Right lobe of liver (tissue), 6 donors: ENCODE measurements at regions not wholly inside any gene's neighbourhood (a gene's known extent, or its start where the extent isn't known, plus 50 kb on each side); places are given as distances from the start of the nearest gene placed in this dataset.
A peak's percentile ranks its signal among the peaks of the same experiment; 100 is the strongest.

Source experiments
- ATAC-seq, 4 donors: fragments of 200-7000 bp; cut with Tn5 transposase; one replicate each; pipeline ENCODE4 v1.9.1; 2020; ENCODE audit warnings: mild to moderate bottlenecking in 4 of 4, moderate library complexity in 4 of 4
- DNase-seq, 3 donors: peaks; one replicate each; pipeline ENCODE4 v3.0.0-alpha.2; 2020
- H3K27ac ChIP-seq, 3 donors: fragments of 200-600 bp; one replicate each; pipeline ENCODE4 v1.8.0; 2022
- H3K27me3 ChIP-seq, 2 donors: fragments of 200-600 bp; one replicate each; pipeline ENCODE4 v1.8.0; 2022
- H3K36me3 ChIP-seq, 4 donors: fragments of 200-600 bp; sonication (generic) in 1 of 4; one replicate each; pipeline versions ENCODE4 v1.5.1 to v1.8.0; 2017 to 2022; ENCODE audit warnings: control low read depth in 1 of 4
- H3K4me1 ChIP-seq, 4 donors: fragments of 200-600 bp; sonication (generic) in 1 of 4; one replicate each; pipeline versions ENCODE4 v1.5.1 to v1.8.0; 2017 to 2022; ENCODE audit warnings: control low read depth in 1 of 4
- H3K4me3 ChIP-seq, 3 donors: fragments of 200-600 bp; one replicate each; pipeline ENCODE4 v1.8.0; 2022
- H3K9me3 ChIP-seq, 4 donors: fragments of 200-600 bp; sonication (generic) in 1 of 4; one replicate each; pipeline versions ENCODE4 v1.5.1 to v1.8.0; 2017 to 2022; ENCODE audit warnings: control low read depth in 1 of 4
- POLR2A ChIP-seq: fragments of 450-650 bp; IDR thresholded peaks from one replicate; pipeline ENCODE4 v1.6.1; 2017; ENCODE audit warnings: antibody characterized with exemption, mild to moderate bottlenecking
- WGBS: methylation state at CpG from one replicate; pipeline ENCODE4 v1.1.6; 2018; ENCODE audit warnings: low coverage, low lambda C conversion rate; ENCODE audit not compliant: insufficient coverage; ENCODE audit errors: missing lambda C conversion rate; 5-methylcytosine and 5-hydroxymethylcytosine counted together
- intact Hi-C, 2 donors: fragments of 100-400 bp; cut with DNase I; formaldehyde crosslinking; loops; one replicate each; pipeline versions ENCODE4 v1.11.2 to v1.14.1; 2022
- TF ChIP-seq, protein P1 (sequence below), 4 donors: fragments of 200-600 bp in 3 of 4; fragments of 450-650 bp in 1 of 4; IDR thresholded peaks; one replicate each; pipeline versions ENCODE4 v1.5.1 to v1.8.0; 2016 to 2022; ENCODE audit warnings: antibody characterized with exemption in 4 of 4, mild to moderate bottlenecking in 2 of 4
- donor health status: DM: no; HTN: yes; CAD: no.
- donor health status: DM: no; HTN: no; CAD: no.
- donor health status: DM: no; HTN: no; CAD: no.
- donor health status: DM: no; HTN: yes; CAD: no.
- donor health status: DM: no; HTN: yes; CAD: no.

DNA sequence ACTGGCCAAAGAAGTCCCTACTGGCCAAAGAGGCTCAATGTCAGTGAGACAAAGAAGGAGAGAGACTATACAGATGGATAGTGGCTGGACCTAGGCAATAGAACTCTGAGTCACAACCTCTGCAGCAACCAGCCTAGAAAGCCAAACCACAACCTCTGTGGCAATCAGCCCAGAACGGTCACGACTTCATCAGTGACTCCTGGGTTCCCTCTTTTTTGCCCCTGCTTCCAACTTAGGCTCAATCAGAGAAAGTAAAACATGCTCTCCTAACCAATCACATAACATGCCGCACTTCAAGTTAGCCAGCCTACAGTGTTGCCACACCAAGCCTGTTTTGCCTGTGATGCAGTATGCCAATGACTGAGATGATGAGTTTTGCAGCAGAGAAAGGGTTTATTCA lies 203.4 kb downstream of the ANAPC10 start:
- Histone ChIP-seq H3K27me3 (no peaks in the 10 kb centered on the region), H3K27ac (no peak overlapping the region), H3K9me3 (no peaks in the 10 kb centered on the region), H3K36me3 (no peaks in the 10 kb centered on the region), H3K4me3 (no peak overlapping the region), H3K4me1 (no peaks in the 10 kb centered on the region)
- DNase-seq: no peak
- TF ChIP-seq, protein P1, sequence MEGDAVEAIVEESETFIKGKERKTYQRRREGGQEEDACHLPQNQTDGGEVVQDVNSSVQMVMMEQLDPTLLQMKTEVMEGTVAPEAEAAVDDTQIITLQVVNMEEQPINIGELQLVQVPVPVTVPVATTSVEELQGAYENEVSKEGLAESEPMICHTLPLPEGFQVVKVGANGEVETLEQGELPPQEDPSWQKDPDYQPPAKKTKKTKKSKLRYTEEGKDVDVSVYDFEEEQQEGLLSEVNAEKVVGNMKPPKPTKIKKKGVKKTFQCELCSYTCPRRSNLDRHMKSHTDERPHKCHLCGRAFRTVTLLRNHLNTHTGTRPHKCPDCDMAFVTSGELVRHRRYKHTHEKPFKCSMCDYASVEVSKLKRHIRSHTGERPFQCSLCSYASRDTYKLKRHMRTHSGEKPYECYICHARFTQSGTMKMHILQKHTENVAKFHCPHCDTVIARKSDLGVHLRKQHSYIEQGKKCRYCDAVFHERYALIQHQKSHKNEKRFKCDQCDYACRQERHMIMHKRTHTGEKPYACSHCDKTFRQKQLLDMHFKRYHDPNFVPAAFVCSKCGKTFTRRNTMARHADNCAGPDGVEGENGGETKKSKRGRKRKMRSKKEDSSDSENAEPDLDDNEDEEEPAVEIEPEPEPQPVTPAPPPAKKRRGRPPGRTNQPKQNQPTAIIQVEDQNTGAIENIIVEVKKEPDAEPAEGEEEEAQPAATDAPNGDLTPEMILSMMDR (IDR thresholded peaks at IDR 0.05): no peak
- TF ChIP-seq POLR2A: no peak
- WGBS: 55% methylated on average over 3 of the region's 3 CpGs
- intact Hi-C loops: no loop called here
- ATAC-seq: peak in 1 of 4 donors; percentile 12

DNA sequence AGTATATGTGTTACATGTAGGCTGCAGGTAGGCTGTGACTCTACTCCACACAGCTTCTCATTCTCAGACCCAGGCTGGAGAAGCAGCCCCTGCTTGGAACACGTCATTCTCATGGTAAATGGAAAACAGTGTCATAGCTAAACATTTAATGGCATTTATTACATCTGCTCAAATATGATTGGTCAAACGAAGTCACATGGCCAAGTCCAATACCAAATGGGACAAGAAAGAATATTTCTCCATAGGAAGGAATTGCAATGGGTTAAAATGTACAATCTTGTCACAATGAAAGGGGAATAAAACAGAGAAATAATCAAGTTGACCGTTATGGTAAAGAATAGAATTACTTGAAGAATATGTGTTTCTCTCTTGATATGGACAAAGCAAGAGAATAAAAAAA lies 198.6 kb downstream of the ANAPC10 start:
- TF ChIP-seq, protein P1 (IDR thresholded peaks at IDR 0.05): no peak
- no peak for TF ChIP-seq POLR2A
- ATAC-seq: no peak
- Histone ChIP-seq H3K4me3 (no peak overlapping the region), H3K4me1 (no peaks in the 10 kb centered on the region), H3K9me3 (no peaks in the 10 kb centered on the region), H3K36me3 (no peaks in the 10 kb centered on the region), H3K27ac (no peak overlapping the region), H3K27me3 (no peaks in the 10 kb centered on the region)
- 53% methylated on average over 3 of the region's 3 CpGs for WGBS
- no peak for DNase-seq
- intact Hi-C loops: no loop called here

DNA sequence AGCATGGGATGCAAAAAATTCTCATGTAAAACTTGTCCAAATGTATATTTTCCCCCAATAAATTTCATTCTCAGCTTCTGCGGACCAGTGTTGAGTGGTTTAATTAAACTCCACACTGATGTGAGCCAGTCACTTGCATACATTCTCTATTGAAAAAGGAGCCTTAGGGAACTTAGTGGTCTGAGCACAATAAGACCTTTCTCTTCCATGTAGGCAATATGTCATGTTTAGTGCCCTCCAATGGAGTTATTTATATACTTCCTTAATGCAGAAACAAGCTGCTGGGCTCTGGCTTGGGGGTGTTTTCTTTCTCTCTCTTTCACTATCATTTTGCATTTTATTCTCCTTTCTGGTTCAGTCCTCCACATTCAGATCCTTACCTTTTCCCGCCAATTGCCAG lies 196.9 kb downstream of the ANAPC10 start:
- TF ChIP-seq POLR2A: no peak
- TF ChIP-seq, protein P1 (IDR thresholded peaks at IDR 0.05): no peak
- intact Hi-C loops: no loop called here
- Histone ChIP-seq H3K27ac (no peak overlapping the region), H3K27me3 (no peaks in the 10 kb centered on the region), H3K9me3 (no peaks in the 10 kb centered on the region), H3K4me1 (no peaks in the 10 kb centered on the region), H3K4me3 (no peak overlapping the region), H3K36me3 (no peaks in the 10 kb centered on the region)
- no peak for ATAC-seq
- WGBS: 74% methylated on average over 2 of the region's 2 CpGs
- no peak for DNase-seq

DNA sequence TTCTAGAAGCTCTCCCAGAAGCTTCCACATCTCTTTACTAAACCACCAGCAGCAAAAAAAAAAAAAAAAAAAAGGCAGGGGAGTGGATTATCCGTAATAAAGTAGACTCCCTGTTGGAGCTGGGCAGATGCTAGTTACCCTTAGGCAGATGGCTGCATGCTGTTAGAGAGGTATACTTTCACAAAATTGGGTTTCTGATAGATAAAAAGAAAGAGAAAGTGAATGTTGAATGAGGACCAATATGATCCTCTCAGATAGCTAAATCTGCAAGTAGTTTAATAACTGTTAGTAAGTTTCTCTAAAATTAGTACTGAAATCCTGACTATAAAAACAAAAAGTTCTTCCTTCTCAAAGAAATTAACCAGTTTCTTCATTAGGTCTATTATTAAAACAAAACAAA lies 195.4 kb downstream of the ANAPC10 start:
- ATAC-seq: no peak
- no peak overlapping the region for H3K4me3 ChIP-seq
- TF ChIP-seq, protein P1 (IDR thresholded peaks at IDR 0.05): no peak
- no peak for TF ChIP-seq POLR2A
- no peak overlapping the region for H3K27ac ChIP-seq
- H3K36me3 ChIP-seq: no peaks in the 10 kb centered on the region
- no peaks in the 10 kb centered on the region for H3K4me1 ChIP-seq
- WGBS: 15% methylated on average over 1 of the region's 1 CpG
- no peaks in the 10 kb centered on the region for H3K27me3 ChIP-seq
- no peaks in the 10 kb centered on the region for H3K9me3 ChIP-seq
- intact Hi-C loops: no loop called here
- no peak for DNase-seq
